PFSK-1 (cell line): ENCODE measurements at regions not wholly inside any gene's neighbourhood (a gene's known extent, or its start where the extent isn't known, plus 50 kb on each side); places are given as distances from the start of the nearest gene placed in this dataset.

Experiments
- POLR2AphosphoS5 ChIP-seq: IDR thresholded peaks from 2 replicates; pipeline ENCODE4 v1.6.1; 2012; ENCODE audit warnings: low read depth, mild to moderate bottlenecking, control low read depth, low read length, moderate library complexity
- REST ChIP-seq, 2 experiments: IDR thresholded peaks; 2 replicates each; pipeline versions ENCODE4 v1.6.1 to v1.8.0; 2011 to 2012; ENCODE audit warnings: low read depth in 2 of 2, low read length in 2 of 2, control low read depth in 1 of 2, inconsistent platforms in 1 of 2, mild to moderate bottlenecking in 1 of 2, moderate library complexity in 1 of 2; ENCODE audit not compliant: insufficient read depth in 1 of 2
- TAF1 ChIP-seq: IDR thresholded peaks from 2 replicates; pipeline ENCODE4 v1.6.1; 2012; ENCODE audit warnings: low read length, control low read depth, borderline replicate concordance; ENCODE audit not compliant: insufficient read depth

GRCh38 chr6:133595111-133595761 lies 293.7 kb upstream of the TCF21 start:
- TF ChIP-seq TAF1 (no peak), REST (IDR thresholded peaks at IDR 0.05; ENCODE audit: insufficient read depth in 1 of 2, low read depth in 2 of 2, low read length in 2 of 2) (no peak), POLR2AphosphoS5 (no peak)
